ENCODE measurements at regions not wholly inside any gene's neighbourhood (a gene's known extent, or its start where the extent isn't known, plus 50 kb on each side); places are given as distances from the start of the nearest gene placed in this dataset.

DNA sequence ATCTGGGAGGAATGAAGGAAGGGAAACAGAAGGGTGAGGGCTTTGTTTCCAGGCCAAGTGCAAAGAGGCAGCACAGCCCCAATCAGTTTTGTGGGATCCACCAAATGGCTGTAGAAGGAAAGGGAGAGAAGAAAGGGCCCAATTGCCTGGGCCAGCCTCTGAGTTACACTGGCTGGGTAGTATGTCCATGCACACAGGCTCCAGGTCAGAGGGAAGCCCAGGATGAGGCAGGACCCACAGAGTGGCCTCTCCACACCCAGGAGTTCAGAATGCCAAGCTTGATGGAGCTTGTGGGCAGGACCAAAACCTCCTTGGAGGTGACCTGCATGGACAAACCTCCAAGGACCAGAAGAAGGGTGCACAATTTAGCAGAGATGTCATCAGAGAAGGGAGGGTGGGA lies 178.2 kb upstream of the TSHZ3 start:
- Histone ChIP-seq H3K56ac (ENCODE audit: extremely low read depth, insufficient read depth, low read length) (no peak overlapping the region), H3K27me3 (ENCODE audit: control insufficient read depth, insufficient read depth, low read length) (no peaks in the 10 kb centered on the region), H4K91ac (ENCODE audit: insufficient read depth, low read depth, low read length) (no peak overlapping the region), H3K4me3 (ENCODE audit: insufficient read depth, low read depth, low read length) (no peak overlapping the region), H4K20me1 (ENCODE audit: insufficient read depth, low read length) (no peaks in the 10 kb centered on the region), H3K18ac (ENCODE audit: low read depth, low read length) (no peak overlapping the region), H2BK5ac (ENCODE audit: low read depth, low read length, poor library complexity, severe bottlenecking) (no peak overlapping the region), H3K36me3 (ENCODE audit: control insufficient read depth, insufficient read depth, low read length) (no peaks in the 10 kb centered on the region), H3K9me3 (ENCODE audit: control insufficient read depth, insufficient read depth, low read length) (peaks cover 2% of the 10 kb centered on the region; the same call in 1 of the 2 replicates), H3K27ac (ENCODE audit: insufficient read depth, low read length) (no peak overlapping the region), H3K4me2 (ENCODE audit: low read depth, low read length) (no peak overlapping the region), H2AK5ac (ENCODE audit: low read depth, low read length) (no peak overlapping the region), H2BK15ac (ENCODE audit: low read depth, low read length) (no peak overlapping the region), H4K5ac (ENCODE audit: low read depth, low read length) (no peak overlapping the region), H4K8ac (ENCODE audit: low read depth in 2 of 2, low read length in 2 of 2) (no peak overlapping the region), H2BK120ac (ENCODE audit: low read depth, low read length) (no peak overlapping the region), H3K4ac (ENCODE audit: low read depth, low read length) (no peak overlapping the region), H3K9me1 (ENCODE audit: insufficient read depth, low read length) (no peaks in the 10 kb centered on the region), H3K23ac (ENCODE audit: low read depth, low read length) (no peak overlapping the region), H3K4me1 (ENCODE audit: control insufficient read depth, insufficient read depth, low read length) (no peaks in the 10 kb centered on the region), H2BK20ac (ENCODE audit: low read depth, low read length) (no peak overlapping the region), H3K79me1 (ENCODE audit: low read depth in 1 of 2, low read length in 2 of 2) (no peaks in the 10 kb centered on the region), H2AK9ac (replicated peaks; ENCODE audit: low read depth, low read length, poor library complexity) (no peak overlapping the region), H3K9ac (ENCODE audit: low read depth, low read length) (no peak overlapping the region), H3K14ac (replicated peaks; ENCODE audit: low read depth, low read length) (no peak overlapping the region), H2AFZ (replicated peaks; ENCODE audit: low read length, poor library complexity) (no peak overlapping the region)
- BruUV-seq (replicated peaks) = no TSS peak
- ATAC-seq (ENCODE audit: low read depth) (no peak), DNase-seq (no peak)
- CTCF ChIA-PET = no interaction called here
- intact Hi-C loops (cut with micrococcal nuclease) = no loop called here
- TF ChIP-seq RAD21 (IDR thresholded peaks at IDR 0.05; ENCODE audit: low read length) (no peak), CHD1 (IDR thresholded peaks at IDR 0.05; ENCODE audit: low read depth, low read length) (no peak), NFE2L2 (IDR thresholded peaks at IDR 0.05; ENCODE audit: low read depth, low read length) (no peak), FOS (IDR thresholded peaks at IDR 0.05; ENCODE audit: low read depth, low read length) (no peak), SMC3 (IDR thresholded peaks at IDR 0.05; ENCODE audit: low read depth, low read length) (no peak), MXI1 (IDR thresholded peaks at IDR 0.05; ENCODE audit: borderline replicate concordance, low read depth, low read length) (no peak), POLR2A (IDR thresholded peaks at IDR 0.05; ENCODE audit: low read depth, low read length) (no peak), RCOR1 (IDR thresholded peaks at IDR 0.05; ENCODE audit: insufficient replicate concordance, low read length) (no peak), CEBPB (IDR thresholded peaks at IDR 0.05; ENCODE audit: low read depth, low read length) (no peak), MAZ (IDR thresholded peaks at IDR 0.05; ENCODE audit: borderline replicate concordance, low read depth, low read length) (no peak), BHLHE40 (IDR thresholded peaks at IDR 0.05; ENCODE audit: low read depth, low read length) (no peak), MAFK (IDR thresholded peaks at IDR 0.05; ENCODE audit: low read depth, low read length) (no peak), RFX5 (IDR thresholded peaks at IDR 0.05; ENCODE audit: low read depth, low read length) (no peak)
- TF ChIP-seq, protein P1, sequence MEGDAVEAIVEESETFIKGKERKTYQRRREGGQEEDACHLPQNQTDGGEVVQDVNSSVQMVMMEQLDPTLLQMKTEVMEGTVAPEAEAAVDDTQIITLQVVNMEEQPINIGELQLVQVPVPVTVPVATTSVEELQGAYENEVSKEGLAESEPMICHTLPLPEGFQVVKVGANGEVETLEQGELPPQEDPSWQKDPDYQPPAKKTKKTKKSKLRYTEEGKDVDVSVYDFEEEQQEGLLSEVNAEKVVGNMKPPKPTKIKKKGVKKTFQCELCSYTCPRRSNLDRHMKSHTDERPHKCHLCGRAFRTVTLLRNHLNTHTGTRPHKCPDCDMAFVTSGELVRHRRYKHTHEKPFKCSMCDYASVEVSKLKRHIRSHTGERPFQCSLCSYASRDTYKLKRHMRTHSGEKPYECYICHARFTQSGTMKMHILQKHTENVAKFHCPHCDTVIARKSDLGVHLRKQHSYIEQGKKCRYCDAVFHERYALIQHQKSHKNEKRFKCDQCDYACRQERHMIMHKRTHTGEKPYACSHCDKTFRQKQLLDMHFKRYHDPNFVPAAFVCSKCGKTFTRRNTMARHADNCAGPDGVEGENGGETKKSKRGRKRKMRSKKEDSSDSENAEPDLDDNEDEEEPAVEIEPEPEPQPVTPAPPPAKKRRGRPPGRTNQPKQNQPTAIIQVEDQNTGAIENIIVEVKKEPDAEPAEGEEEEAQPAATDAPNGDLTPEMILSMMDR (conservative IDR thresholded peaks at IDR 0.05; ENCODE audit: low read depth, low read length) = no peak
- TF ChIP-seq, protein P2, sequence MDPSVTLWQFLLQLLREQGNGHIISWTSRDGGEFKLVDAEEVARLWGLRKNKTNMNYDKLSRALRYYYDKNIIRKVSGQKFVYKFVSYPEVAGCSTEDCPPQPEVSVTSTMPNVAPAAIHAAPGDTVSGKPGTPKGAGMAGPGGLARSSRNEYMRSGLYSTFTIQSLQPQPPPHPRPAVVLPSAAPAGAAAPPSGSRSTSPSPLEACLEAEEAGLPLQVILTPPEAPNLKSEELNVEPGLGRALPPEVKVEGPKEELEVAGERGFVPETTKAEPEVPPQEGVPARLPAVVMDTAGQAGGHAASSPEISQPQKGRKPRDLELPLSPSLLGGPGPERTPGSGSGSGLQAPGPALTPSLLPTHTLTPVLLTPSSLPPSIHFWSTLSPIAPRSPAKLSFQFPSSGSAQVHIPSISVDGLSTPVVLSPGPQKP (IDR thresholded peaks at IDR 0.05; ENCODE audit: borderline replicate concordance, low read depth, low read length) = no peak
- TF ChIP-seq, protein P3, sequence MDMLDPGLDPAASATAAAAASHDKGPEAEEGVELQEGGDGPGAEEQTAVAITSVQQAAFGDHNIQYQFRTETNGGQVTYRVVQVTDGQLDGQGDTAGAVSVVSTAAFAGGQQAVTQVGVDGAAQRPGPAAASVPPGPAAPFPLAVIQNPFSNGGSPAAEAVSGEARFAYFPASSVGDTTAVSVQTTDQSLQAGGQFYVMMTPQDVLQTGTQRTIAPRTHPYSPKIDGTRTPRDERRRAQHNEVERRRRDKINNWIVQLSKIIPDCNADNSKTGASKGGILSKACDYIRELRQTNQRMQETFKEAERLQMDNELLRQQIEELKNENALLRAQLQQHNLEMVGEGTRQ (IDR thresholded peaks at IDR 0.05; ENCODE audit: low read depth, low read length) = no peak
- POLR2A ChIA-PET (ENCODE audit: unreplicated experiment) = no interaction called here
- dilution Hi-C loops (cut with HindIII; ENCODE audit: low sequenced_read_pairs, unreplicated experiment) = no loop called here
- in situ Hi-C loops (cut with MboI; ENCODE audit: low sequenced_read_pairs) = no loop called here

Measured in IMR-90 (cell line).